ENCODE measurements at regions not wholly inside any gene's neighbourhood (a gene's known extent, or its start where the extent isn't known, plus 50 kb on each side); places are given as distances from the start of the nearest gene placed in this dataset.

GRCh38 chr17:27974045-27974436 lies 68.4 kb upstream of the NLK start:
- no peak for DNase-seq

GRCh38 chr17:27974531-27975145 lies 67.8 kb upstream of the NLK start:
- no peak for DNase-seq

- no peak for DNase-seq
Measured at GRCh38 chr17:27975146-27976011, 67.1 kb upstream of the NLK start.

GRCh38 chr17:27976331-27976730 lies 66.1 kb upstream of the NLK start:
- no peak for DNase-seq

- no peak for DNase-seq
Measured at GRCh38 chr17:27977751-27978688, 64.5 kb upstream of the NLK start.

- DNase-seq: no peak
Measured at GRCh38 chr17:27978689-27979175, 63.7 kb upstream of the NLK start.

- DNase-seq: no peak
Measured at GRCh38 chr17:27980043-27980442, 62.4 kb upstream of the NLK start.

GRCh38 chr17:27981978-27982377 lies 60.5 kb upstream of the NLK start:
- no peak for DNase-seq

GRCh38 chr17:27982688-27983087 lies 59.8 kb upstream of the NLK start:
- no peak for DNase-seq

GRCh38 chr17:27983853-27984252 lies 58.6 kb upstream of the NLK start:
- DNase-seq: no peak

GRCh38 chr17:27984404-27984803 lies 58.1 kb upstream of the NLK start:
- no peak for DNase-seq

- no peak for DNase-seq
Measured at GRCh38 chr17:27984816-27985215, 57.7 kb upstream of the NLK start.

- DNase-seq: no peak
Measured at GRCh38 chr17:27985306-27985705, 57.2 kb upstream of the NLK start.

GRCh38 chr17:27985736-27986399 lies 56.6 kb upstream of the NLK start:
- DNase-seq: no peak

GRCh38 chr17:27986805-27987684 lies 55.4 kb upstream of the NLK start:
- DNase-seq: no peak

- no peak for DNase-seq
Measured at GRCh38 chr17:27989046-27989445, 53.4 kb upstream of the NLK start.

- DNase-seq: no peak
Measured at GRCh38 chr17:27990100-27990499, 52.4 kb upstream of the NLK start.

GRCh38 chr17:27990979-27991378 lies 51.5 kb upstream of the NLK start:
- no peak for DNase-seq

GRCh38 chr17:27991462-27991993 lies 50.9 kb upstream of the NLK start:
- no peak for DNase-seq

All from NCI-H774 (cell line).